RPMI8226 (cell line): ENCODE measurements at regions not wholly inside any gene's neighbourhood (a gene's known extent, or its start where the extent isn't known, plus 50 kb on each side); places are given as distances from the start of the nearest gene placed in this dataset.

Source experiments
- DNase-seq: peaks from one replicate; pipeline ENCODE4 v3.0.0-alpha.2; 2015

- no peak for DNase-seq
Observed at GRCh38 chr3:170643831-170644230, 58.0 kb upstream of the SLC7A14 start.

- no peak for DNase-seq
Observed at GRCh38 chr3:170642882-170643601, 57.2 kb upstream of the SLC7A14 start.

GRCh38 chr3:170641510-170642236, 55.8 kb upstream of the SLC7A14 start:
- no peak for DNase-seq

GRCh38 chr3:170640737-170641171, 54.9 kb upstream of the SLC7A14 start:
- no peak for DNase-seq

- no peak for DNase-seq
Observed at GRCh38 chr3:170638988-170639387, 53.1 kb upstream of the SLC7A14 start.

- no peak for DNase-seq
Observed at GRCh38 chr3:170637306-170637705, 51.4 kb upstream of the SLC7A14 start.

GRCh38 chr3:170636400-170636973, 50.6 kb upstream of the SLC7A14 start:
- DNase-seq, result no peak
